IMR-90 (cell line): ENCODE measurements at regions not wholly inside any gene's neighbourhood (a gene's known extent, or its start where the extent isn't known, plus 50 kb on each side); places are given as distances from the start of the nearest gene placed in this dataset.

ENCODE experiments used
- ATAC-seq: fragments of 200-7000 bp; cut with Tn5 transposase; 2 replicates; pipeline ENCODE4 v1.9.1; 2020; ENCODE audit warnings: low read depth, mild to moderate bottlenecking, moderate library complexity
- BruUV-seq: library from RNA; stranded (reverse); fragments of 400-500 nt; replicated peaks from 2 replicates; lab custom pipeline; 2021; lab: Mats Ljungman, UMichigan
- CTCF ChIA-PET: fragments of 300-600 bp; formaldehyde crosslinking; extraction: SDS; loops from one replicate; lab custom pipeline; 2021; ENCODE audit warnings: antibody characterized with exemption; lab: Yijun Ruan, JAX
- POLR2A ChIA-PET: fragments of 300-600 bp; sonication (Branson Sonifier 250); formaldehyde crosslinking; loops from one replicate; lab custom pipeline; 2022; ENCODE audit warnings: antibody characterized with exemption; ENCODE audit not compliant: unreplicated experiment; lab: Charles Lee
- DNase-seq: peaks from one replicate; pipeline ENCODE4 v3.0.0; 2013
- H2AFZ ChIP-seq: replicated peaks from 2 replicates; pipeline ENCODE3; 2013; ENCODE audit warnings: low read length, mild to moderate bottlenecking; ENCODE audit not compliant: poor library complexity
- H2AK5ac ChIP-seq: 2 replicates; pipeline ENCODE4 v1.6.1; 2013; ENCODE audit warnings: low read depth, low read length, inconsistent platforms
- H2AK9ac ChIP-seq: replicated peaks from 2 replicates; pipeline ENCODE3; 2013; ENCODE audit warnings: mild to moderate bottlenecking, low read depth, low read length, moderate library complexity; ENCODE audit not compliant: poor library complexity
- H2BK120ac ChIP-seq: 2 replicates; pipeline ENCODE4 v1.6.1; 2013; ENCODE audit warnings: low read depth, low read length, inconsistent platforms
- H2BK15ac ChIP-seq: 3 replicates; pipeline ENCODE4 v1.6.1; 2013; ENCODE audit warnings: low read depth, low read length, inconsistent platforms
- H2BK20ac ChIP-seq: 2 replicates; pipeline ENCODE4 v1.6.1; 2013; ENCODE audit warnings: low read depth, mild to moderate bottlenecking, inconsistent platforms, low read length, moderate library complexity
- H2BK5ac ChIP-seq: 2 replicates; pipeline ENCODE4 v1.6.1; 2013; ENCODE audit warnings: mild to moderate bottlenecking, low read depth, low read length, inconsistent platforms; ENCODE audit not compliant: poor library complexity, severe bottlenecking
- H3K14ac ChIP-seq: replicated peaks from 2 replicates; pipeline ENCODE4 v1.6.1; 2013; ENCODE audit warnings: low read depth, low read length, inconsistent platforms
- H3K18ac ChIP-seq: 2 replicates; pipeline ENCODE4 v1.6.1; 2013; ENCODE audit warnings: low read depth, low read length, control low read depth
- H3K23ac ChIP-seq: 2 replicates; pipeline ENCODE4 v1.6.1; 2013; ENCODE audit warnings: low read depth, low read length, inconsistent platforms
- H3K27ac ChIP-seq: 2 replicates; pipeline ENCODE4 v1.5.1; 2013; ENCODE audit warnings: mild to moderate bottlenecking, control low read depth, low read length; ENCODE audit not compliant: insufficient read depth
- H3K27me3 ChIP-seq: 2 replicates; pipeline ENCODE4 v1.6.1; 2013; ENCODE audit warnings: low read length; ENCODE audit not compliant: control insufficient read depth, insufficient read depth
- H3K36me3 ChIP-seq: 2 replicates; pipeline ENCODE4 v1.6.1; 2013; ENCODE audit warnings: low read length, mixed read lengths; ENCODE audit not compliant: control insufficient read depth, insufficient read depth
- H3K4ac ChIP-seq: 2 replicates; pipeline ENCODE4 v1.6.1; 2013; ENCODE audit warnings: low read depth, low read length, inconsistent platforms
- H3K4me1 ChIP-seq: 2 replicates; pipeline ENCODE4 v1.6.1; 2013; ENCODE audit warnings: low read length, mixed read lengths; ENCODE audit not compliant: control insufficient read depth, insufficient read depth
- H3K4me2 ChIP-seq: 2 replicates; pipeline ENCODE4 v1.6.1; 2013; ENCODE audit warnings: low read depth, mild to moderate bottlenecking, control low read depth, low read length, moderate library complexity
- H3K4me3 ChIP-seq: 2 replicates; pipeline ENCODE4 v1.5.1; 2013; ENCODE audit warnings: low read depth, mild to moderate bottlenecking, control low read depth, low read length, moderate library complexity; ENCODE audit not compliant: insufficient read depth
- H3K56ac ChIP-seq: 2 replicates; pipeline ENCODE4 v1.6.1; 2013; ENCODE audit warnings: low read length, inconsistent platforms; ENCODE audit not compliant: insufficient read depth; ENCODE audit errors: extremely low read depth
- H3K79me1 ChIP-seq, 2 experiments: 2 replicates each; pipeline ENCODE4 v1.6.1; 2013; ENCODE audit warnings: low read length in 2 of 2, inconsistent platforms in 1 of 2, low read depth in 1 of 2
- H3K9ac ChIP-seq: 2 replicates; pipeline ENCODE4 v1.6.1; 2013; ENCODE audit warnings: low read depth, low read length, control low read depth
- H3K9me1 ChIP-seq: 2 replicates; pipeline ENCODE4 v1.6.1; 2013; ENCODE audit warnings: low read length, inconsistent platforms; ENCODE audit not compliant: insufficient read depth
- H3K9me3 ChIP-seq: 2 replicates; pipeline ENCODE4 v1.6.1; 2013; ENCODE audit warnings: low read length; ENCODE audit not compliant: control insufficient read depth, insufficient read depth
- H4K20me1 ChIP-seq: 2 replicates; pipeline ENCODE4 v1.6.1; 2013; ENCODE audit warnings: low read length, inconsistent platforms; ENCODE audit not compliant: insufficient read depth
- H4K5ac ChIP-seq: 2 replicates; pipeline ENCODE4 v1.6.1; 2013; ENCODE audit warnings: mild to moderate bottlenecking, low read depth, low read length, control low read depth
- H4K8ac ChIP-seq, 2 experiments: 2 replicates each; pipeline ENCODE4 v1.6.1; 2013; ENCODE audit warnings: low read depth in 2 of 2, low read length in 2 of 2, control low read depth in 1 of 2, inconsistent platforms in 1 of 2
- H4K91ac ChIP-seq: 2 replicates; pipeline ENCODE4 v1.6.1; 2013; ENCODE audit warnings: low read depth, low read length, inconsistent platforms; ENCODE audit not compliant: insufficient read depth
- BHLHE40 ChIP-seq: fragments of 150-350 bp; IDR thresholded peaks from 2 replicates; pipeline ENCODE4 v1.6.1; 2016; ENCODE audit warnings: mild to moderate bottlenecking, low read depth, low read length
- CEBPB ChIP-seq: IDR thresholded peaks from 2 replicates; pipeline ENCODE4 v1.6.1; 2012; ENCODE audit warnings: low read depth, low read length, improper control_type of control experiment
- CHD1 ChIP-seq: IDR thresholded peaks from 2 replicates; pipeline ENCODE4 v1.6.1; 2012; ENCODE audit warnings: low read depth, low read length, improper control_type of control experiment
- MAFK ChIP-seq: IDR thresholded peaks from 2 replicates; pipeline ENCODE4 v1.6.1; 2012; ENCODE audit warnings: low read depth, low read length, improper control_type of control experiment
- MAZ ChIP-seq: IDR thresholded peaks from 2 replicates; pipeline ENCODE4 v1.6.1; 2012; ENCODE audit warnings: low read depth, mild to moderate bottlenecking, low read length, improper control_type of control experiment, moderate library complexity, borderline replicate concordance
- MXI1 ChIP-seq: IDR thresholded peaks from 2 replicates; pipeline ENCODE4 v1.6.1; 2012; ENCODE audit warnings: low read depth, mild to moderate bottlenecking, low read length, moderate library complexity, borderline replicate concordance
- NFE2L2 ChIP-seq: fragments of 150-350 bp; IDR thresholded peaks from 2 replicates; pipeline ENCODE4 v1.6.1; 2016; ENCODE audit warnings: low read depth, mild to moderate bottlenecking, low read length
- POLR2A ChIP-seq: IDR thresholded peaks from 2 replicates; pipeline ENCODE4 v1.6.1; 2012; ENCODE audit warnings: mild to moderate bottlenecking, low read depth, low read length
- RAD21 ChIP-seq: IDR thresholded peaks from 2 replicates; pipeline ENCODE4 v1.6.1; 2012; ENCODE audit warnings: low read length, improper control_type of control experiment
- RCOR1 ChIP-seq: IDR thresholded peaks from 2 replicates; pipeline ENCODE4 v1.6.1; 2012; ENCODE audit warnings: mild to moderate bottlenecking, low read length, improper control_type of control experiment; ENCODE audit not compliant: insufficient replicate concordance
- RFX5 ChIP-seq: IDR thresholded peaks from 2 replicates; pipeline ENCODE4 v1.8.0; 2012; ENCODE audit warnings: low read depth, mild to moderate bottlenecking, low read length, moderate library complexity
- SMC3 ChIP-seq: fragments of 150-350 bp; IDR thresholded peaks from 2 replicates; pipeline ENCODE4 v1.6.1; 2016; ENCODE audit warnings: low read depth, mild to moderate bottlenecking, antibody characterized with exemption, low read length, moderate library complexity
- WGBS, 2 experiments: methylation state at CpG; one replicate each; pipeline versions ENCODE4 v1.1.5 to v1.1.7; 2013; ENCODE audit warnings: missing lambda C conversion rate in 2 of 2; ENCODE audit not compliant: insufficient read length in 1 of 2; ENCODE audit errors: extremely low coverage in 2 of 2; 5-methylcytosine and 5-hydroxymethylcytosine counted together
- dilution Hi-C: fragments of 300-500 bp; cut with HindIII; formaldehyde crosslinking; loops from one replicate; pipeline ENCODE4 v1.14.3; 2018; ENCODE audit warnings: low sequenced_read_pairs; ENCODE audit not compliant: unreplicated experiment
- in situ Hi-C: fragments of 300-500 bp; cut with MboI; formaldehyde crosslinking; loops from 3 replicates; pipeline ENCODE4 v1.14.3; 2019; ENCODE audit warnings: low sequenced_read_pairs, inconsistent platforms, mixed read lengths
- intact Hi-C: fragments of 100-400 bp; cut with micrococcal nuclease; formaldehyde crosslinking; loops from 2 replicates; pipeline ENCODE4 v1.10.0; 2022
- TF ChIP-seq, protein P1 (sequence below): fragments of 150-350 bp; IDR thresholded peaks from 2 replicates; pipeline ENCODE4 v1.6.1; 2017; ENCODE audit warnings: mild to moderate bottlenecking, antibody characterized with exemption, low read length, low read depth
- TF ChIP-seq, protein P2 (sequence below): fragments of 150-350 bp; IDR thresholded peaks from 2 replicates; pipeline ENCODE4 v1.6.1; 2016; ENCODE audit warnings: low read depth, mild to moderate bottlenecking, low read length, moderate library complexity, borderline replicate concordance

DNA sequence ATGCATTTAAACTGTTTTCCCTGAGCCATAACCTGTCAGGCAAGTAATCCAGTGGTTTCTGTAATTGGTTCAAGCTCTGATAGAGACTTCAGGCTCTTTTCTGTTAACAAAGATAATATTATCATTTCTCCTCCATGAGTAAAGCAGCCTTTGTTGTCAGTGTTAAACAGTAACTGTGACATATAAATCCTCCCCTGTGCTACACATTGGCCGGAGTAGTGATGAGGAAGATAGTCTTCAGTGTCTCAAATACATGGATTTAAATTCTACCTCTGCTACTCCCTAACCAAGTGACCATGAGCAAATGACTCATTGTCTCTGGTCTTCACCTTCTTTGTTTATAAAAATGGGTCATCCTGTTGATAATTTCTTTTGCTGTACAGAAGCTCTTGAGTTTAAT, 615.5 kb upstream of the CHD1 start:
- intact Hi-C loops (no loop called here), in situ Hi-C loops (no loop called here), dilution Hi-C loops (no loop called here)
- no peak overlapping the region for H2BK120ac ChIP-seq
- no peak overlapping the region for H3K4me3 ChIP-seq
- no peak for ATAC-seq
- CTCF ChIA-PET: no interaction called here
- H3K27me3 ChIP-seq: no peaks in the 10 kb centered on the region
- TF ChIP-seq CEBPB: no peak
- no peak for TF ChIP-seq SMC3
- no peak for TF ChIP-seq RAD21
- no peak for TF ChIP-seq MAZ
- no peak for TF ChIP-seq RFX5
- TF ChIP-seq POLR2A: no peak
- TF ChIP-seq, protein P1, sequence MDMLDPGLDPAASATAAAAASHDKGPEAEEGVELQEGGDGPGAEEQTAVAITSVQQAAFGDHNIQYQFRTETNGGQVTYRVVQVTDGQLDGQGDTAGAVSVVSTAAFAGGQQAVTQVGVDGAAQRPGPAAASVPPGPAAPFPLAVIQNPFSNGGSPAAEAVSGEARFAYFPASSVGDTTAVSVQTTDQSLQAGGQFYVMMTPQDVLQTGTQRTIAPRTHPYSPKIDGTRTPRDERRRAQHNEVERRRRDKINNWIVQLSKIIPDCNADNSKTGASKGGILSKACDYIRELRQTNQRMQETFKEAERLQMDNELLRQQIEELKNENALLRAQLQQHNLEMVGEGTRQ: no peak
- TF ChIP-seq, protein P2, sequence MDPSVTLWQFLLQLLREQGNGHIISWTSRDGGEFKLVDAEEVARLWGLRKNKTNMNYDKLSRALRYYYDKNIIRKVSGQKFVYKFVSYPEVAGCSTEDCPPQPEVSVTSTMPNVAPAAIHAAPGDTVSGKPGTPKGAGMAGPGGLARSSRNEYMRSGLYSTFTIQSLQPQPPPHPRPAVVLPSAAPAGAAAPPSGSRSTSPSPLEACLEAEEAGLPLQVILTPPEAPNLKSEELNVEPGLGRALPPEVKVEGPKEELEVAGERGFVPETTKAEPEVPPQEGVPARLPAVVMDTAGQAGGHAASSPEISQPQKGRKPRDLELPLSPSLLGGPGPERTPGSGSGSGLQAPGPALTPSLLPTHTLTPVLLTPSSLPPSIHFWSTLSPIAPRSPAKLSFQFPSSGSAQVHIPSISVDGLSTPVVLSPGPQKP: no peak
- TF ChIP-seq NFE2L2: no peak
- TF ChIP-seq BHLHE40: no peak
- TF ChIP-seq MAFK: no peak
- no peak for TF ChIP-seq RCOR1
- no peak for TF ChIP-seq MXI1
- TF ChIP-seq CHD1: no peak
- H2AK5ac ChIP-seq: no peak overlapping the region
- H4K20me1 ChIP-seq: no peaks in the 10 kb centered on the region
- no CpG with 5 or more reads among the region's 1 CpG for WGBS, 2 experiments
- no peak for DNase-seq
- no peak overlapping the region for H4K5ac ChIP-seq
- no TSS peak for BruUV-seq
- H3K4me2 ChIP-seq: no peak overlapping the region
- no peak overlapping the region for H3K18ac ChIP-seq
- no peaks in the 10 kb centered on the region for H3K9me1 ChIP-seq
- no peaks in the 10 kb centered on the region for H3K79me1 ChIP-seq
- H3K4ac ChIP-seq: no peak overlapping the region
- H3K56ac ChIP-seq: no peak overlapping the region
- no peaks in the 10 kb centered on the region for H3K36me3 ChIP-seq
- no peak overlapping the region for H3K9ac ChIP-seq
- no peak overlapping the region for H2BK5ac ChIP-seq
- H4K8ac ChIP-seq: no peak overlapping the region
- no peak overlapping the region for H2AK9ac ChIP-seq
- H2BK20ac ChIP-seq: no peak overlapping the region
- no peak overlapping the region for H2BK15ac ChIP-seq
- POLR2A ChIA-PET: no interaction called here
- no peaks in the 10 kb centered on the region for H3K9me3 ChIP-seq
- no peak overlapping the region for H3K23ac ChIP-seq
- H2AFZ ChIP-seq: no peak overlapping the region
- no peak overlapping the region for H4K91ac ChIP-seq
- no peaks in the 10 kb centered on the region for H3K4me1 ChIP-seq
- H3K14ac ChIP-seq: no peak overlapping the region
- H3K27ac ChIP-seq: no peak overlapping the region
